ENCODE measurements at regions not wholly inside any gene's neighbourhood (a gene's known extent, or its start where the extent isn't known, plus 50 kb on each side); places are given as distances from the start of the nearest gene placed in this dataset.

GRCh38 chr3:150116196-150116595 lies 145.5 kb upstream of the PFN2 start:
- DNase-seq = no peak

GRCh38 chr3:150114873-150115540 lies 144.3 kb upstream of the PFN2 start:
- DNase-seq = no peak

- no peak for DNase-seq
Measured at GRCh38 chr3:150114273-150114672, 143.6 kb upstream of the PFN2 start.

GRCh38 chr3:150110097-150110496 lies 139.4 kb upstream of the PFN2 start:
- peak; percentile 65 for DNase-seq

GRCh38 chr3:150107429-150108175 lies 136.9 kb upstream of the PFN2 start:
- DNase-seq = no peak

GRCh38 chr3:150106740-150107428 lies 136.2 kb upstream of the PFN2 start:
- DNase-seq = no peak

GRCh38 chr3:150105886-150106612 lies 135.4 kb upstream of the PFN2 start:
- no peak for DNase-seq

GRCh38 chr3:150105025-150105424 lies 134.3 kb upstream of the PFN2 start:
- DNase-seq = no peak

GRCh38 chr3:150104564-150104963 lies 133.9 kb upstream of the PFN2 start:
- DNase-seq = no peak

GRCh38 chr3:150101016-150101415 lies 130.3 kb upstream of the PFN2 start:
- DNase-seq = no peak

- no peak for DNase-seq
Measured at GRCh38 chr3:150098621-150099020, 127.9 kb upstream of the PFN2 start.

- DNase-seq = no peak
Measured at GRCh38 chr3:150097588-150097890, 126.8 kb upstream of the PFN2 start.

GRCh38 chr3:150096700-150097587 lies 126.2 kb upstream of the PFN2 start:
- no peak for DNase-seq

GRCh38 chr3:150094150-150094933 lies 123.6 kb upstream of the PFN2 start:
- no peak for DNase-seq

GRCh38 chr3:150091626-150092025 lies 120.9 kb upstream of the PFN2 start:
- no peak for DNase-seq

GRCh38 chr3:150090877-150091276 lies 120.2 kb upstream of the PFN2 start:
- no peak for DNase-seq

GRCh38 chr3:150090006-150090405 lies 119.3 kb upstream of the PFN2 start:
- no peak for DNase-seq

- DNase-seq = no peak
Measured at GRCh38 chr3:150084128-150084527, 113.4 kb upstream of the PFN2 start.

GRCh38 chr3:150083655-150084042 lies 113.0 kb upstream of the PFN2 start:
- DNase-seq = no peak

GRCh38 chr3:150082898-150083654 lies 112.4 kb upstream of the PFN2 start:
- DNase-seq = no peak

- no peak for DNase-seq
Measured at GRCh38 chr3:150081084-150081483, 110.4 kb upstream of the PFN2 start.
